Right atrium auricular region (tissue), 2 donors: ENCODE measurements at regions not wholly inside any gene's neighbourhood (a gene's known extent, or its start where the extent isn't known, plus 50 kb on each side); places are given as distances from the start of the nearest gene placed in this dataset.

Experiments used
- DNase-seq: peaks from one replicate; pipeline ENCODE4 v3.0.0-alpha.2; 2019; ENCODE audit warnings: low spot score
- H3K27ac ChIP-seq, 2 donors: fragments of 200-600 bp; sonication (generic); 1 replicate in 1 of 2; 2 replicates in 1 of 2; pipeline ENCODE4 v1.5.1; 2016 to 2019
- H3K27me3 ChIP-seq, 2 donors: fragments of 200-600 bp; sonication (generic); one replicate each; pipeline versions ENCODE4 v1.5.1 to v1.6.0; 2017 to 2019
- H3K36me3 ChIP-seq: fragments of 200-600 bp; sonication (generic); one replicate; pipeline ENCODE4 v1.5.1; 2016
- H3K4me1 ChIP-seq, 2 donors: fragments of 200-600 bp; sonication (generic); one replicate each; pipeline versions ENCODE4 v1.5.1 to v1.6.0; 2017 to 2019
- H3K4me3 ChIP-seq, 2 donors: fragments of 200-600 bp; sonication (generic); 1 replicate in 1 of 2; 2 replicates in 1 of 2; pipeline ENCODE4 v1.5.1; 2017 to 2019; ENCODE audit warnings: mild to moderate bottlenecking in 1 of 2, moderate library complexity in 1 of 2
- H3K9me3 ChIP-seq, 2 donors: fragments of 200-600 bp; sonication (generic); one replicate each; pipeline ENCODE4 v1.5.1; 2019
- TF ChIP-seq, protein P1 (sequence below), 2 donors: fragments of 200-600 bp; sonication (generic); IDR thresholded peaks; one replicate each; pipeline ENCODE4 v1.5.1; 2019; ENCODE audit warnings: antibody characterized with exemption in 2 of 2

DNA sequence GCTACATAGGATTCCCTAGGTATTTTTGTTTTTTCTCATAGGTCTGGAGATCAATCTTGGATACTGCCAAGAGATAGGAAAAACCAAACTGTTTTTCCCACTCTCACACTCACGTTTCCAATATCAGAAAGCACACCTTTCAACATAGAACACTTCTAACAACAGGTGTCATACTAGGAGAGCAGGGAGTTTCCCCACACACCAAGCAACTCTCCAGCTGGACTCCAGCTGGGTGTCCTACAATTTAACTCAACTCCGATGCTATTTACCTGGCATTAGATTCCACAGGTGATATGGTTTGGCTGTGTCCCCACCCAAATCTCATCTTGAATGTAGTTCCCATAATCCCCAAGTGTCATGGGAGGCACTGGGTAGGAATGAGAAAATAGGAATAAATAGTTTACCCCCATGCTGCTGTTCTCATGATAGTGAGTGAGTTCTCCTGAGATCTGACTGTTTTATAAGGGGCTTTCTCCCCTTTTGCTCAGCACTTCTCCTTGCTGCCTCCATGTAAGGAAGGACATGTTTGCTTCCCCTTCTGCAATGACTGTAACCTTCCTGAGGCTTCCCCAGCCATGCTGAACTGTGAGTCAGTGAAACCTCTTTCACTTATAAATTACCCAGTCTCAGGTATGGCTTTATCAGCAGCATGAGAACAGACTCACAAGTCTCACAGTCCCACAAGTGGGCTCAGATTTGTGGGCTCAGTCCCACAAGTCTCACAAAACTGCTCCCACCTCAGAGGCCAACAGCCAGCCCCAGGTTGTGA, 354.5 kb upstream of the THBS1 start:
- no peaks in the 10 kb centered on the region for H3K36me3 ChIP-seq
- no peaks in the 10 kb centered on the region for H3K4me1 ChIP-seq
- H3K27ac ChIP-seq: no peak overlapping the region
- no peaks in the 10 kb centered on the region for H3K9me3 ChIP-seq
- no peaks in the 10 kb centered on the region for H3K27me3 ChIP-seq
- no peak overlapping the region for H3K4me3 ChIP-seq
- TF ChIP-seq, protein P1, sequence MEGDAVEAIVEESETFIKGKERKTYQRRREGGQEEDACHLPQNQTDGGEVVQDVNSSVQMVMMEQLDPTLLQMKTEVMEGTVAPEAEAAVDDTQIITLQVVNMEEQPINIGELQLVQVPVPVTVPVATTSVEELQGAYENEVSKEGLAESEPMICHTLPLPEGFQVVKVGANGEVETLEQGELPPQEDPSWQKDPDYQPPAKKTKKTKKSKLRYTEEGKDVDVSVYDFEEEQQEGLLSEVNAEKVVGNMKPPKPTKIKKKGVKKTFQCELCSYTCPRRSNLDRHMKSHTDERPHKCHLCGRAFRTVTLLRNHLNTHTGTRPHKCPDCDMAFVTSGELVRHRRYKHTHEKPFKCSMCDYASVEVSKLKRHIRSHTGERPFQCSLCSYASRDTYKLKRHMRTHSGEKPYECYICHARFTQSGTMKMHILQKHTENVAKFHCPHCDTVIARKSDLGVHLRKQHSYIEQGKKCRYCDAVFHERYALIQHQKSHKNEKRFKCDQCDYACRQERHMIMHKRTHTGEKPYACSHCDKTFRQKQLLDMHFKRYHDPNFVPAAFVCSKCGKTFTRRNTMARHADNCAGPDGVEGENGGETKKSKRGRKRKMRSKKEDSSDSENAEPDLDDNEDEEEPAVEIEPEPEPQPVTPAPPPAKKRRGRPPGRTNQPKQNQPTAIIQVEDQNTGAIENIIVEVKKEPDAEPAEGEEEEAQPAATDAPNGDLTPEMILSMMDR (IDR thresholded peaks at IDR 0.05): no peak
- DNase-seq: no peak

DNA sequence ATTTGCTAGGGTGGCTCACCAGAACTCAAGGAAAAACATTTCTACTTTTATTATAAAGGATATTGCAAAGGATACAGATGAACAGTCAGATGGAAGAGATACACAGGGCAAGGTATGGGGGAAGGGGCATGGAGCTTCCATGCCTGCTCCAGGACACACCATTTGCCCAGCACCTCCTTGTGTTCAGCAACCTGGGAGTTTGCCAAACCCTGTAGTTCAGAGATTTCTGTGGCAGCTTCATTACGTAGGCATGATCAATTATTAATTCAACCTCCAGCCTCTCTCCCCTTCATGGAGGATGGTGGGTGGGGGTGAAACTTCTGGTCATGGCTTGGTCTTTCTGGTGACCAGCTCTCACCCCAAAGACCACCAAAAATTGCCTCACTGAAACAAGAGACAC, 353.9 kb upstream of the THBS1 start:
- no peaks in the 10 kb centered on the region for H3K9me3 ChIP-seq
- TF ChIP-seq, protein P1 (IDR thresholded peaks at IDR 0.05): no peak
- H3K27me3 ChIP-seq: no peaks in the 10 kb centered on the region
- H3K4me1 ChIP-seq: no peaks in the 10 kb centered on the region
- no peaks in the 10 kb centered on the region for H3K36me3 ChIP-seq
- H3K4me3 ChIP-seq: no peak overlapping the region
- no peak overlapping the region for H3K27ac ChIP-seq
- no peak for DNase-seq

DNA sequence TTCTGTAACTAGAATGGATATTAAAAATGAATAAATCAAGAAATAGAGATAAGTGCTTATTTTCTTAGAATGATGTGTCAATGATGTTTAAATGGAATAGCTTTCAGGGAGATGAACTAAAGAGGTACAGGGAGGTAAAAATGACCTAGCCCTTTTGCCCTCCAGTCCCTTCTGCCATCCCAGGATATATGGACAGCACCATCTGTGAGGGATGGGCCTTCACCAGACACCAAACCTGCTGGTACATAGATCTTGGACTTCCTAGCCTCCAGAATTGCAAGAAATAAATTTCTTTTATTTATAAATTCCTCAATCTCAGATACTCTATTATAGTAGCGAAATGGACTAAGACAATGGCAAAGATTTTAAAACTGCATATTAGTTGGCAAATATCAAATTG, 352.0 kb upstream of the THBS1 start:
- Histone ChIP-seq H3K9me3 (no peaks in the 10 kb centered on the region), H3K27ac (no peak overlapping the region), H3K4me3 (no peak overlapping the region), H3K36me3 (no peaks in the 10 kb centered on the region), H3K27me3 (no peaks in the 10 kb centered on the region), H3K4me1 (no peaks in the 10 kb centered on the region)
- no peak for DNase-seq
- TF ChIP-seq, protein P1 (IDR thresholded peaks at IDR 0.05): no peak

DNA sequence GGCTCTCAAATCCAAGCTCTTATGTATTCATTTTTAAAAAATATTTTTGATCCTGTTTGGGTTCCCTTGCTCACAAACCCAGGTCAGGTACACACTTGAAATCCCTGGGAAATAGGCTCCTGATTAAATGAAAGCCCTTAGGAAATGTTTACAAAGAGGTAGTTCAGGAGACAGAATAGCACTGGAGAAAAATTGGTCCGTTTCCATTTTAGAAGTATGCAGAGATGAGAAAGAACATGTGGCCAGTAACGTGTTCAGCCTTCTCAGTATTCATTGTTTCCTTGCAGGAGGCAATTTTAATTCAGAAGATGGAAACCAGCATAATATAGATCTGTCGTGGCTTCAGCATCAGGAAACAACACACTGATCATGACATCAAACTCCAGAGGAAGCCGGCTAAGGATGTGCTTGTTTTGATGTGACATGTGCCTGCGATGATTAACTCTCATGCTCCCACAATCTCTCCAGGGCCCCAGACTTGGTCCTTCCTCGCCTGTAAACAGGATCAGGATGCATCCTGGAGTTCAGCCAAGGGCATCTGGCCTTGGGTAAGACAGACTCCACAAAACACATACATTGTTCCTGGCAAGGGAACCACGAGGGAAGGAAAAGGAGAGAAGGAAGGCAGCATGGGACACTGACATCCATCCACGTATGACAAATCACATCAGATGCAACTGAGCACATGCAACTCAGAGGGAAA, 350.5 kb upstream of the THBS1 start:
- Histone ChIP-seq H3K4me1 (no peaks in the 10 kb centered on the region), H3K9me3 (no peaks in the 10 kb centered on the region), H3K36me3 (no peaks in the 10 kb centered on the region), H3K27ac (no peak overlapping the region), H3K27me3 (no peaks in the 10 kb centered on the region), H3K4me3 (no peak overlapping the region)
- no peak for DNase-seq
- TF ChIP-seq, protein P1 (IDR thresholded peaks at IDR 0.05): no peak

DNA sequence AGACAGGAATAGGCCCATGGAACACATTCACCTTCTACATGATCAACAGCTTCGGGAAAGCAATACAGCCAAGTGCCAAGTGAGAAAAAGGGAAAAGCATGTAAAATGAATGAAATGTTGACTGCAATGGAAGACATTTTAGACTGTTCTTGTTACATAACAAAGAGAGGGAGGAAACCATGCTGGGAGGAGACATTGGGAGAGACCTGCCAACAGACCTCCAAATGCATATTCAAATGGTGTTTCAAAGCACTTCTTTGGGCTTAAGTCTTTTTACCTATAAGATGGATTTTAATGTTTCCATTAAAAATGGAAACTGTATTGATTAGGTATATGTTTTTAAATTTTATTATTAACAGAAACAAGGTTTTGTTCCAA, 350.0 kb upstream of the THBS1 start:
- no peaks in the 10 kb centered on the region for H3K36me3 ChIP-seq
- no peaks in the 10 kb centered on the region for H3K27me3 ChIP-seq
- no peak for DNase-seq
- no peaks in the 10 kb centered on the region for H3K9me3 ChIP-seq
- H3K4me1 ChIP-seq: no peaks in the 10 kb centered on the region
- TF ChIP-seq, protein P1 (IDR thresholded peaks at IDR 0.05): no peak
- H3K27ac ChIP-seq: no peak overlapping the region
- no peak overlapping the region for H3K4me3 ChIP-seq
